Stomach (tissue), 4 donors: ENCODE measurements at regions not wholly inside any gene's neighbourhood (a gene's known extent, or its start where the extent isn't known, plus 50 kb on each side); places are given as distances from the start of the nearest gene placed in this dataset.

ENCODE experiments used
- CTCF ChIP-seq, 7 experiments: fragments of 450-650 bp in 4 of 7; fragments of 200-600 bp in 3 of 7; sonication (generic) in 3 of 7; IDR thresholded peaks; one replicate each; pipeline ENCODE4 v1.5.1; 2016 to 2019; ENCODE audit warnings: antibody characterized with exemption in 7 of 7, control low read depth in 2 of 7, mild to moderate bottlenecking in 1 of 7
- EP300 ChIP-seq: sonication (generic); formaldehyde crosslinking; IDR thresholded peaks from one replicate; pipeline ENCODE4 v1.6.1; 2017; ENCODE audit warnings: antibody characterized with exemption
- POLR2A ChIP-seq, 4 donors: fragments of 450-650 bp; IDR thresholded peaks; one replicate each; pipeline ENCODE4 v1.6.1; 2016; ENCODE audit warnings: antibody characterized with exemption in 4 of 4, control low read depth in 2 of 4, mild to moderate bottlenecking in 1 of 4, moderate library complexity in 1 of 4
- POLR2AphosphoS5 ChIP-seq, 3 donors: sonication (generic); formaldehyde crosslinking; IDR thresholded peaks; one replicate each; pipeline ENCODE4 v1.6.1; 2016; ENCODE audit warnings: antibody characterized with exemption in 3 of 3

DNA sequence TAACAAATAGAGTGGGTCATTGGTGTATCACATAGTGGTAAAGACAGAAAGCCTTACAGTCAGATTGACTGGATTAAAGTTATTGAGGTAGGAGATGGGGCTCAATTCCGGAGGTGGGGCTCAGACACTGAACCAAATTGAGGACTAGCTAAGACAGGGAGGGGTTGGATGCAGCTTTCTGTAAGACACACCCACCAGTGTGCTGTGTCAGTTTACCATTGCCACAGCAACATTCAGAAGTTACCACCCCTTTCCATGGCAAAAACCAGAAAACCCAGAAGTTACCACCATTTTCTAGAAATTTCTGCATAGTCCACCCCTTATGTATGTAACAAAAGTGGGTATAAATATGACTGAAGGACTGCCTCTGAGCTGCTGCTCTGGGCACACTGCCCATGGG lies 167.6 kb upstream of the TMEM72 start:
- TF ChIP-seq POLR2A (IDR thresholded peaks at IDR 0.05) (no peak), CTCF (IDR thresholded peaks at IDR 0.05) (no peak), EP300 (no peak), POLR2AphosphoS5 (IDR thresholded peaks at IDR 0.05) (no peak)
